Endodermal cell (in vitro differentiated cells): ENCODE measurements at regions not wholly inside any gene's neighbourhood (a gene's known extent, or its start where the extent isn't known, plus 50 kb on each side); places are given as distances from the start of the nearest gene placed in this dataset.

Experiments
- DNase-seq: peaks from one replicate; pipeline ENCODE4 v3.0.0-alpha.2; 2017
- H3K27ac ChIP-seq: 2 replicates; pipeline ENCODE4 v1.5.1; 2013; ENCODE audit warnings: mild to moderate bottlenecking, low read depth, low read length, moderate library complexity
- H3K27me3 ChIP-seq: 2 replicates; pipeline ENCODE4 v1.6.1; 2013; ENCODE audit warnings: mild to moderate bottlenecking, low read length, moderate library complexity; ENCODE audit not compliant: insufficient read depth, control insufficient read depth, poor library complexity, severe bottlenecking
- H3K36me3 ChIP-seq: 2 replicates; pipeline ENCODE4 v1.7.0; 2013; ENCODE audit warnings: mild to moderate bottlenecking, low read length, moderate library complexity; ENCODE audit not compliant: control insufficient read depth, insufficient read depth
- H3K4me1 ChIP-seq: one replicate; pipeline ENCODE4 v1.7.0; 2013; ENCODE audit warnings: low read length; ENCODE audit not compliant: control insufficient read depth, insufficient read depth
- H3K4me3 ChIP-seq: 2 replicates; pipeline ENCODE4 v1.5.1; 2013; ENCODE audit warnings: mild to moderate bottlenecking, low read length, moderate library complexity
- H3K9ac ChIP-seq: 2 replicates; pipeline ENCODE4 v1.6.1; 2013; ENCODE audit warnings: mild to moderate bottlenecking, low read length, moderate library complexity; ENCODE audit not compliant: poor library complexity, severe bottlenecking; ENCODE audit errors: extremely low read depth
- H3K9me3 ChIP-seq: 2 replicates; pipeline ENCODE4 v1.6.1; 2013; ENCODE audit warnings: mild to moderate bottlenecking, low read length, moderate library complexity; ENCODE audit not compliant: control insufficient read depth
- H3K27ac Mint-ChIP-seq: 2 replicates; pipeline ENCODE4 v1.8.0; 2020; ENCODE audit warnings: mixed read lengths
- H3K27me3 Mint-ChIP-seq: 2 replicates; pipeline ENCODE4 v1.8.0; 2021; ENCODE audit warnings: mild to moderate bottlenecking, mixed read lengths; ENCODE audit not compliant: insufficient read depth
- H3K36me3 Mint-ChIP-seq: 2 replicates; pipeline ENCODE4 v1.8.0; 2020; ENCODE audit warnings: low read depth, mixed read lengths
- H3K4me1 Mint-ChIP-seq: 2 replicates; pipeline ENCODE4 v1.8.0; 2020; ENCODE audit warnings: mixed read lengths
- H3K4me3 Mint-ChIP-seq: 2 replicates; pipeline ENCODE4 v1.8.0; 2020; ENCODE audit warnings: mild to moderate bottlenecking, moderate library complexity, mixed read lengths
- H3K9me3 Mint-ChIP-seq: 2 replicates; pipeline ENCODE4 v1.8.0; 2020; ENCODE audit warnings: mild to moderate bottlenecking, mixed read lengths
- CTCF ChIP-seq: fragments of 200-600 bp; sonication (generic); conservative IDR thresholded peaks from 2 replicates; pipeline ENCODE4 v1.5.0; 2021; ENCODE audit warnings: antibody characterized with exemption, mild to moderate bottlenecking
- WGBS, 2 experiments: methylation state at CpG; one replicate each; pipeline versions ENCODE4 v1.1.5 to v1.1.7; 2013; ENCODE audit warnings: missing lambda C conversion rate in 2 of 2, mixed read lengths in 1 of 2; ENCODE audit not compliant: insufficient coverage in 1 of 2, insufficient read length in 1 of 2; 5-methylcytosine and 5-hydroxymethylcytosine counted together

- peaks cover 4% of the 10 kb centered on the region for H3K4me1 Mint-ChIP-seq
- TF ChIP-seq CTCF: no peak
- no peak overlapping the region for H3K27ac Mint-ChIP-seq
- H3K36me3 Mint-ChIP-seq: no peaks in the 10 kb centered on the region
- no peak overlapping the region for H3K4me3 Mint-ChIP-seq
- DNase-seq: no peak
- peaks cover 5% of the 10 kb centered on the region for H3K4me1 ChIP-seq
- no peak overlapping the region for H3K4me3 ChIP-seq
- H3K27ac ChIP-seq: no peak overlapping the region
- H3K9me3 Mint-ChIP-seq: no peaks in the 10 kb centered on the region
- no peaks in the 10 kb centered on the region for H3K27me3 ChIP-seq
- no peaks in the 10 kb centered on the region for H3K9me3 ChIP-seq
- no peaks in the 10 kb centered on the region for H3K27me3 Mint-ChIP-seq
- no peaks in the 10 kb centered on the region for H3K36me3 ChIP-seq
- H3K9ac ChIP-seq: no peak overlapping the region
Observed at GRCh38 chr1:188903241-188903640, 1574.4 kb downstream of the BRINP3 start.

GRCh38 chr1:188904201-188904600 is 1573.5 kb downstream of the BRINP3 start:
- H3K4me1 ChIP-seq: peaks cover 5% of the 10 kb centered on the region
- H3K4me3 ChIP-seq: no peak overlapping the region
- H3K4me3 Mint-ChIP-seq: no peak overlapping the region
- H3K27ac ChIP-seq: no peak overlapping the region
- peak; percentile 42 for DNase-seq
- no peaks in the 10 kb centered on the region for H3K36me3 ChIP-seq
- H3K27me3 Mint-ChIP-seq: no peaks in the 10 kb centered on the region
- H3K36me3 Mint-ChIP-seq: no peaks in the 10 kb centered on the region
- WGBS, 2 experiments: 86% methylated on average over 2 of the region's 2 CpGs; no CpG with 5 or more reads in 1 of the 2 experiments
- no peak overlapping the region for H3K27ac Mint-ChIP-seq
- H3K27me3 ChIP-seq: no peaks in the 10 kb centered on the region
- H3K9me3 Mint-ChIP-seq: no peaks in the 10 kb centered on the region
- peaks cover 4% of the 10 kb centered on the region for H3K4me1 Mint-ChIP-seq
- TF ChIP-seq CTCF: no peak
- H3K9me3 ChIP-seq: no peaks in the 10 kb centered on the region
- no peak overlapping the region for H3K9ac ChIP-seq

- no peaks in the 10 kb centered on the region for H3K36me3 ChIP-seq
- no peak overlapping the region for H3K9ac ChIP-seq
- no peak overlapping the region for H3K4me3 Mint-ChIP-seq
- no peaks in the 10 kb centered on the region for H3K36me3 Mint-ChIP-seq
- no peaks in the 10 kb centered on the region for H3K27me3 Mint-ChIP-seq
- no peaks in the 10 kb centered on the region for H3K9me3 ChIP-seq
- H3K27ac ChIP-seq: no peak overlapping the region
- peaks cover 5% of the 10 kb centered on the region for H3K4me1 ChIP-seq
- no peak overlapping the region for H3K27ac Mint-ChIP-seq
- peaks cover 4% of the 10 kb centered on the region for H3K4me1 Mint-ChIP-seq
- no peak for TF ChIP-seq CTCF
- no peaks in the 10 kb centered on the region for H3K27me3 ChIP-seq
- 94 to 98% methylated on average over 5 to 10 of the region's 10 CpGs for WGBS, 2 experiments
- H3K4me3 ChIP-seq: no peak overlapping the region
- H3K9me3 Mint-ChIP-seq: no peaks in the 10 kb centered on the region
- DNase-seq: no peak
Observed at GRCh38 chr1:188906921-188907641, 1570.6 kb downstream of the BRINP3 start.
